ENCODE measurements at regions not wholly inside any gene's neighbourhood (a gene's known extent, or its start where the extent isn't known, plus 50 kb on each side); places are given as distances from the start of the nearest gene placed in this dataset.

DNA sequence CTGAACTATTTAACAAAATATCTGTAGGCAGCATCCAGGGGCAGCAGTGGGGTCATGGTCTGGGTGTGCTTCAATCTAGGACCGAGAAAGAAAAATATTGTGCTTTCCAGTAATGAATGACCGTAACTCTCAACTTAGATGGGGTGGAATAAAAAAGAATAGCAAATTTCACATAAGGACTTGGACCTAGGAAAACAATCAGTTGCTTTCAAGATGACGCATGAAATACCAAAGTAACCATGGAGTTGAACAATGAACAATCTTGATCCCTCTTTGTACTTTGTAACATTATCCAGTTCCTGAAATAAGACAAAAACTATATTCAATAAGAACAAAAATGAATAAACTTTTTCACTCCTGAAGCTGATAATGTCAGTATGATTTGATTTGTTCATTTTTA, 167.1 kb downstream of the C7orf25 start:
- H3K4me1 Mint-ChIP-seq = no peaks in the 10 kb centered on the region
- ATAC-seq = no peak
- H3K4me3 Mint-ChIP-seq = no peak overlapping the region
- H3K27ac Mint-ChIP-seq = no peak overlapping the region
- peaks cover 1% of the 10 kb centered on the region for H3K27me3 Mint-ChIP-seq
- no peaks in the 10 kb centered on the region for H3K36me3 Mint-ChIP-seq (ENCODE audit: low read depth)
- DNase-seq = no peak
- peaks cover 4% of the 10 kb centered on the region for H3K9me3 Mint-ChIP-seq

DNA sequence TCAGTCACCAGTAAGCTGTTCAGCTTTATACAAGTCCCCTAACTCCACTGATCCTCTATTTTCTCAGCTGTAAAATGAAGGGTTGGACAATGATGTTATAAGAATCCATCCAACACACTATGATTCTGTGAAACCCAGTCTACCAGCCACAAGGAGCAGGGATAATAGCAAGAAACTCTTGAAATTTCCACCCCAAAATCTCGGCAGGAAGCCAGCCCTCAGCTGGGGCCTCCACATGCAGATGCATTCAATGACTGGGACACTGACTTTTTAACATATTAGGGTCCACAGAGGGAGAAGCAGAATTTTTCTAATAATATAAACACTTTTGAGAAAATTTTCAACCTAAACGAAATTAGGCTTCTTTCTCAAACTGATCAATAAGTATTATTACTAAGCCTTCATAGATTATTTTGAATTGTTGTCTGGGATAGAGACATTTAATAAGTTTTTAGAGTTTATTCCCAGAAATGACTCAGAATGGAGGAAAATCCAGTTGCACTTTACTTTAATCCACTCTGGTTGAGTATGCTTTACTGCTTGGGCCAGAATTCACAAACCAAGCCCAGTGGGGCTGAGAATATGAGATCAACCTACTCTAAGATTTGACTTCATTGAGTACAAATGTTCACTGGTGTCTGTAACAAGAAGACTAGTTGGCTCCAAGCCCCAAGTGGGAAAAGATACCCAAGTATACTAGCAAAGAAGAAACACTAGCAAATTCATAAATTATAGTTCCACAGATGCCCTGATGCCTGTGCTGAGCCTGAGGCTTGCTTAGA, 168.6 kb downstream of the C7orf25 start:
- no peaks in the 10 kb centered on the region for H3K27me3 Mint-ChIP-seq
- no peak for ATAC-seq
- H3K27ac Mint-ChIP-seq = no peak overlapping the region
- no peak for DNase-seq
- H3K9me3 Mint-ChIP-seq = peaks cover 4% of the 10 kb centered on the region
- H3K36me3 Mint-ChIP-seq (ENCODE audit: low read depth) = no peaks in the 10 kb centered on the region
- no peaks in the 10 kb centered on the region for H3K4me1 Mint-ChIP-seq
- no peak overlapping the region for H3K4me3 Mint-ChIP-seq

DNA sequence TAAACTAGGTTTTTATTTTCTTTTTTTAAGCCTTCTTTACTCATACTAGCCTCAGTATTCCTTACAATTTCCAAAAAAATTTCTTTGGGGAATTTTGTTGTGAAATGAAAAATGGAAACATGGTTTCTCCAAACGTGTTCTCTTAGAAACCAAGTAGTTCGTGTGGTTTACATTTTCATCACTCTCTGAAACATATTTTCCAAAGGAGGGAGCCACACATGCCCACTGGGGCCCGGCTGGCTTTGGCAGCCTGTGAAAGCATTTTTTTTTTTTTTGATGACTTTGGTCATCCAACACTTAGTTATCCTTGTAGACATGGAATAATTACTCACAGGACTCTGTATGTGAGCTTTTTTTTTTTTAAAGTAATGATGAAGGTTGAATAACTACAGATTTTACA, 169.6 kb downstream of the C7orf25 start:
- DNase-seq (no peak), ATAC-seq (no peak)
- Mint-ChIP-seq H3K9me3 (peaks cover under 1% of the 10 kb centered on the region), H3K36me3 (ENCODE audit: low read depth) (no peaks in the 10 kb centered on the region), H3K4me3 (no peak overlapping the region), H3K27me3 (no peaks in the 10 kb centered on the region), H3K4me1 (no peaks in the 10 kb centered on the region), H3K27ac (no peak overlapping the region)

DNA sequence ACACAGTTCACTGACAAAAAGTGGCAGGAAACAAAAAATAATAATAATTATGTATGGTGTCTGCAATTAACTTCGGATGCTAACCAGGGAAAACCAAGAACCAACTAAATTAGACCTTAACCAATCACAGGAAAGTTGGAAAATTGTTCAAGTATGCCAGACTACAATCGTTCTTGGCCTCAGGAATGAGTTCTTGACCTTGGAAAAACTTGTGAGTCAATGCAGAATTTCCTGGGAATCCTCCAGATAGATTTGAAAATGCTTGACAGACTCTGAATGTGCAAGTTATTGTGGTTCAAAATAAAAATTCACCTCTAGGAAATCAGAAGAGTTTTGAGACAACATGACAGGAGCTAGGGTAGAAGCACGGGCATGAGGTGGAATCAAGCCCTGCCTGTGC, 171.5 kb downstream of the C7orf25 start:
- H3K36me3 Mint-ChIP-seq (ENCODE audit: low read depth) = no peaks in the 10 kb centered on the region
- H3K27ac Mint-ChIP-seq = no peak overlapping the region
- no peaks in the 10 kb centered on the region for H3K9me3 Mint-ChIP-seq
- no peak for ATAC-seq
- no peak overlapping the region for H3K4me3 Mint-ChIP-seq
- no peak for DNase-seq
- H3K27me3 Mint-ChIP-seq = no peaks in the 10 kb centered on the region
- H3K4me1 Mint-ChIP-seq = no peaks in the 10 kb centered on the region

DNA sequence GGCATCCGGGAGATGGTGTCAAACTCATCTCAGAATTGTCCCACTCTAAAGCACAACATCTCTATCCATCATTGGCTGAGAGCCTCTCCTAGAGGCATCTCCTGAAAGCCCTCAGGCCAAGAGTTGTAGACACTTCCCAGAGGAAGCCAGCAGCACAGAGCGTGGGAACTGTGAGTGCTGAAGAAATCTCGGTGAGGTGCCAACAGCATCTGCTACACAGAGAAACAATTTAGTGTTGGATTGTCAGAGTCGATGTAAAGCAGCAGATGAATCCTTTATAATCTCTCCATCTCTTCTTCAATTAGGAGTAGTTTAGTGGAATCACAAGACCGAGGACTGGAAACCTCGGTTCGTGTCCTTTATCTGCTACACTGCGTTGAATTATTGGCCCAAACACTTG, 172.2 kb downstream of the C7orf25 start:
- H3K4me1 Mint-ChIP-seq = no peaks in the 10 kb centered on the region
- H3K9me3 Mint-ChIP-seq = no peaks in the 10 kb centered on the region
- H3K27ac Mint-ChIP-seq = no peak overlapping the region
- no peaks in the 10 kb centered on the region for H3K36me3 Mint-ChIP-seq (ENCODE audit: low read depth)
- H3K27me3 Mint-ChIP-seq = no peaks in the 10 kb centered on the region
- no peak overlapping the region for H3K4me3 Mint-ChIP-seq
- ATAC-seq (no peak), DNase-seq (no peak)

DNA sequence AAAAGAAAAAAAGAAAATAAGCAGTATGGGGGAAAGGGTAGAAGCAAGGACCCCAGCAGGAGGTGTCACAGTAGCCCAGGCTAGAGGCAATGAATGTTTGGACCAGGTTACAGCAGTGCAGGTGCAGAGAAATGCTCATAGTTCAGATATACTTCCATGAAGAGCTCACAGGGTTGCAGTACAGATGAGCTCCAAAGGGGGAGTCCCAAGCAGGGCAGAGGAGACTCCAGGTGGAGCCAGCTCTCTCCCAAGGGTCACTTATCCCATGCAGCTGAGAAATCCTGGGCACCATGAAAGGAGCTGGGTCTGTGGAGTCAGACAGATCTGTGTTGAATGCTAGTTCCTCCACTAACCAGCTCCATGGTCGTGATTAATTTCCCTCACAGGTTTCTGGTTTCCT, 174.9 kb downstream of the C7orf25 start:
- ATAC-seq = no peak
- H3K27me3 Mint-ChIP-seq = peaks cover 2% of the 10 kb centered on the region

DNA sequence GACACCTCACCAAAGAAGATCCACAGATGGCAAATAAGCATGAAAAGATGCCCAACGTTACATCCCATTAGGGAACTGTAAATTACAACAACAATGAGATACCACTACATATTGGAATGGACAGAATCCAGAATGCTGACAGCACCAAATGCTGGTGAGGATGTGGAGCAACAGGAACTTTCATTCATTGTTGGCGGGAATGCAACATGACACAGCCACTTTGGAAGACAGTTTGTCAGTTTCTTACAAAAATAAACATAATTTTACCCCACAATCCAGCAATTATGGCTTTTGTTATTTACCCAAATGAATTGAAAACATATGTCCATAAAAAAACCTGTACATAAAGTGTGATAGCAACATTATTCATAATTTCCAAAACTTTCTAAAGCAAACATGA, 176.8 kb downstream of the C7orf25 start:
- Mint-ChIP-seq H3K27me3 (peaks cover 2% of the 10 kb centered on the region), H3K36me3 (ENCODE audit: low read depth) (no peaks in the 10 kb centered on the region), H3K9me3 (no peaks in the 10 kb centered on the region), H3K4me1 (no peaks in the 10 kb centered on the region), H3K4me3 (no peak overlapping the region), H3K27ac (no peak overlapping the region)
- DNase-seq (no peak), ATAC-seq (no peak)

More for the DNA sequence above, 174.9 kb downstream of the C7orf25 start:
- no peak overlapping the region for H3K27ac Mint-ChIP-seq
- H3K36me3 Mint-ChIP-seq (ENCODE audit: low read depth) = no peaks in the 10 kb centered on the region
- no peak overlapping the region for H3K4me3 Mint-ChIP-seq
- no peaks in the 10 kb centered on the region for H3K9me3 Mint-ChIP-seq
- no peaks in the 10 kb centered on the region for H3K4me1 Mint-ChIP-seq
- DNase-seq = no peak

DNA sequence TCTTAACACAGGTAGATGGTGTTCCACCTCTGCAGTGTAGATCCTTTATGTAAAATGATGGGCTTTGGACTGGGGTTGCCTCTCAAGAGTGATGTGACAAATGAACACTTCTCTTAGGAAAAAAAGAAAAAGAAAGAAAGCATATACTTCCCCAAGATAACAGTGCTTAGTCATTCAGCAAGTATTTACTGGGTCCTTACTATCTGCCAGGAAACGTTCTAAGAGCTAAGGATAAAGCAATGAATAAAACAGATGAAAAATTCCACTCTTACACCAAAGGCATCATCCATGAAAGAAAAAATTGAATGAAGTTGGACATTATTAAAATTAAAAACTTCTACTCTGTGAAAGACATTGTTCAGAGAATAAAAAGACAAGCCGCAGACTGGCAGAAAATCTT, 177.3 kb downstream of the C7orf25 start:
- Mint-ChIP-seq H3K4me1 (no peaks in the 10 kb centered on the region), H3K4me3 (no peak overlapping the region), H3K36me3 (ENCODE audit: low read depth) (no peaks in the 10 kb centered on the region), H3K9me3 (no peaks in the 10 kb centered on the region), H3K27me3 (peaks cover 2% of the 10 kb centered on the region), H3K27ac (no peak overlapping the region)
- DNase-seq = no peak
- no peak for ATAC-seq

DNA sequence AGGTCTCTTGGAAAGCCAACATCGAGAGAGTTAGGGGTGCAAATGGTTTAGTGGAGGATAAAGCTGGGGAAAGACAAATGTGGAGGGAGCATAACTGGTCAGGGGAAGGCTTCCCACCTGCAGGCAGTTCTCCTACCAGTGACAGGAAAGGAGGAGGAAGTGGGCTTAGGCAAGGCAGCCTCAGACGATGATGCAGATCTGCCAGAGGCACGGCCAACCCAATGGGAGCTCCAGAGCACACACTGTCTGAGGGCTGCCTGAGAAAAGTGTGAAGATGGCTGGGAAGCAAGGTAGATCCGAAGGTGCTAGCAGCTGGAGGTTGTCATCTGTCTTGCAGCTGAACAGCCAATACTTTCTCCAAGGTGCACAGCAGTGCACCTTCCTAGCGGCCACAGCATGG, 178.8 kb downstream of the C7orf25 start:
- Mint-ChIP-seq H3K27me3 (peaks cover 2% of the 10 kb centered on the region), H3K27ac (no peak overlapping the region), H3K4me1 (no peaks in the 10 kb centered on the region), H3K9me3 (no peaks in the 10 kb centered on the region), H3K4me3 (no peak overlapping the region), H3K36me3 (ENCODE audit: low read depth) (no peaks in the 10 kb centered on the region)
- ATAC-seq (no peak), DNase-seq (no peak)

DNA sequence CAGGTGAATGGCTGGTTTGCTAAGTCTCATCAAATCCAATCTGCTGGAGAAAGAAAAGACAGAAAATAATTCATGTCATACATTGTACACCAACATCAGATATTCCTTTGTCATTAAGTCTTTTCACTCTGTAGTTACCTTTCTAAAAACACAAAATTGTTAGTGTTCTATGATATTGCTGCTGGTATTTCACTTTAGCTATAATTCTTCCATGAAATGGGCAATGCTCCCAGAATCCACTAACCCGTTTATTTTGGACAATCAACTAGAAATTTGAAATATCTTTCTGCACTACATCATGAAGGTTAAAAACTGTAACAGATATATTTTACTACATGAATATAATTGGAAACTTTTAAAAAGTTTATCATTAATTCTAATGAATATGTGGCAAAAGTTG, 181.3 kb downstream of the C7orf25 start:
- H3K27ac Mint-ChIP-seq = no peak overlapping the region
- H3K27me3 Mint-ChIP-seq = peaks cover 4% of the 10 kb centered on the region
- no peak overlapping the region for H3K4me3 Mint-ChIP-seq
- ATAC-seq = no peak
- no peaks in the 10 kb centered on the region for H3K9me3 Mint-ChIP-seq
- no peaks in the 10 kb centered on the region for H3K4me1 Mint-ChIP-seq
- no peak for DNase-seq
- no peaks in the 10 kb centered on the region for H3K36me3 Mint-ChIP-seq (ENCODE audit: low read depth)

DNA sequence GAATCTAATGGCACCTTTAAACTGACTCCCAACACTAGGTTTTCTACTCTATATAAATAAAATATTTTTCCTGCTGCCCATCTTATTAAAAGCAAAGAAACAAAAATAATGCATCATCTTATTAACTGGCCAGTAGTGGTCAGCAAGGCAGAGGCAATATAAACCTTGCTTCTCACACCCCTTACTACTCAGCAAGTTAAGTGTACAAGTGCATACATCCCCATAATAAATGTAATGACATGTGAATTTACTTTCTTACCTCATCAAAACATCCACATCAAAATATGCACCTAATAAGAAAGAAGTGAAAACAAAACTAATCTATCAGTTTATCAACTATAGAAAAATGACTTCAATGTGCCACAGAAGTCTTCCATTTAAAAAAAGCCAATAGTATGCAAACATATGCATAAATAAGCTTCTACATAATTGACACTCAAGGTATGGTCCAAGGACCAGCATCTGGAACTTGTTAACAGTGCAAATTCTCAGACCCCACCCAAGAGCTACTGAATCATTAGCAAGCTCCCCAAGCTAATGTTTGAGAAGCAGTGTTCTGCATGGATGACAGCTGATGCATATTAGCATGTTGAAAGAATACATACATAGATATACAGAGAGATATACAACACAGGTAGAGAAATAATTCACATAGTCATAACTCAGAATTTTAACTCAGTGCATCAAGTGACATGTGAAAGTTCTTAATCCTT, 182.7 kb downstream of the C7orf25 start:
- H3K36me3 Mint-ChIP-seq (ENCODE audit: low read depth) = no peaks in the 10 kb centered on the region

DNA sequence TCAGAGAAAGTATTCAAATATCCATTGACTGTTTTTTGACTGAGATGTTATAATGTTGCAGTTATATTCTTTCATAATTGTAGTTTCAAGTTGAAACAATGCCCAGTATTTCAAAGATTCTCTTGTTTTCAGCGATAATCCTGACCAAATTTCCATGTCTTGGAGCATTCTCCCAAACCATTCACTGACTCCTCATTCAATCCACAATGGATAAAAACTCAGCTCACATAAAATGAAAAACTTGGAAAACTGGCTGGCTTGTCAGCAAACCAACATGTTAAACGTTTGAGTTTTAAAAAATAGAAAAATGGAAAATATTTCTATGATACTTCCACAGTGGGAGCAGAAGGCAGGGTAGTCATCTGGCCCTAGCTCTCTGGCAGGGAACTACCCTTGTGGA, 184.4 kb downstream of the C7orf25 start:
- no peak overlapping the region for H3K27ac Mint-ChIP-seq
- no peak for ATAC-seq
- H3K9me3 Mint-ChIP-seq = no peaks in the 10 kb centered on the region
- H3K4me3 Mint-ChIP-seq = no peak overlapping the region
- DNase-seq = no peak
- H3K4me1 Mint-ChIP-seq = no peaks in the 10 kb centered on the region
- no peaks in the 10 kb centered on the region for H3K36me3 Mint-ChIP-seq (ENCODE audit: low read depth)
- H3K27me3 Mint-ChIP-seq = peaks cover 3% of the 10 kb centered on the region

More for the DNA sequence above, 182.7 kb downstream of the C7orf25 start:
- no peak overlapping the region for H3K27ac Mint-ChIP-seq
- no peaks in the 10 kb centered on the region for H3K9me3 Mint-ChIP-seq
- no peaks in the 10 kb centered on the region for H3K4me1 Mint-ChIP-seq
- DNase-seq (no peak), ATAC-seq (no peak)
- peaks cover 4% of the 10 kb centered on the region for H3K27me3 Mint-ChIP-seq
- H3K4me3 Mint-ChIP-seq = no peak overlapping the region

DNA sequence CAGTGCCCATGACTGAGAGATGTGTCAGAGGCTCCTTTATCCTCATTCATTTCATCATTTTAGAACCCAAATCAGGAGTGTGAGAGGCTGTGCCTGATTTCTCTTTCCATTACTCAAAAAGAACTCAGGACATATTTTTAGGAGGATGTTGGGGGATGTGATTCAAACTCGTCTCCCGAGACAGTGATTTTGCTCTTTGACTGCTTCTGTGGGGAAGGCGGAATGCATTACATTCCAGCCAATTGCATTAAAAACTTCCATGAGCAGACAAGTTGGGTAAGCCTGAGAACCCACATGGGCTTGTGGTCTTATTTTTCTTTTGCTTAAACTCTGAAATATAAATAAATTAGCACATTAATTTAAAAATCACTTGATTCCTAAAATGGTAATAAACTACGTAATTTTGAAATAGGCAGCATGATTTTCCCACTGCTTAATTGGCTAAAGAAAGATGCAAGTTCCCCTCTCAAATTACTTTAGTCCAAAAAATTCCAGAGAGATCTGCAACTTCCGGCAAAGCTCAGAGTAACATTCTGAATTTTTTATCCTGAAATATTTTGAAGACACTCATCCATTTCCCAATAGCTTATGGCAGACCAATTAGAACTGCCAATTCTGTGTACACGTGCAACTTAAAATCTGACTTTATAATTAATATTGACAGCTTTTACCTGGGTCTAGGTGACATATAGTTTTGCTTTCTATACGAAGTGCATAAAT, 185.6 kb downstream of the C7orf25 start:
- H3K27ac Mint-ChIP-seq = no peak overlapping the region
- peaks cover 3% of the 10 kb centered on the region for H3K27me3 Mint-ChIP-seq
- no peaks in the 10 kb centered on the region for H3K36me3 Mint-ChIP-seq (ENCODE audit: low read depth)
- H3K4me1 Mint-ChIP-seq = no peaks in the 10 kb centered on the region
- DNase-seq = no peak
- no peak overlapping the region for H3K4me3 Mint-ChIP-seq
- ATAC-seq = no peak
- H3K9me3 Mint-ChIP-seq = no peaks in the 10 kb centered on the region

DNA sequence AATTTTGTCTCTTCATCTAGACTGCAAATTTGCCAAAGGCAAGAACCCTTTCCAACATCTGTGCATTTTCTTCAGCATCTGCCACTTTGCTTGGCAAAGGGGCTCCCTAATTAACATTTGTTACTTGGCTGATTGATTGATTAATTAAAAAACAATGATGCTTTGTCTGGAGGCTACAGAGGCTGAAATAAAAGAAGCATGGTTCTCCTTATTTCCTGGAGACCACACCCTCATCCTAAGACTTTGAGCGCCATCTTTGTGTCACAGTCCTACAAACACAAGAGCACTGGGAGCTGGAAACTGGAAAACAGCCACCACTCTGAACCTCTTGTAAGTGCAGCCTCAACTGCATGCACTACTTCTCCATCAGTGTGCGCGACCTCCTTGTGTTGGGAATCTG, 189.2 kb downstream of the C7orf25 start:
- Mint-ChIP-seq H3K27me3 (peaks cover 7% of the 10 kb centered on the region), H3K27ac (no peak overlapping the region), H3K4me1 (no peaks in the 10 kb centered on the region), H3K36me3 (ENCODE audit: low read depth) (no peaks in the 10 kb centered on the region), H3K4me3 (no peak overlapping the region), H3K9me3 (peaks cover 4% of the 10 kb centered on the region)
- ATAC-seq (no peak), DNase-seq (no peak)

DNA sequence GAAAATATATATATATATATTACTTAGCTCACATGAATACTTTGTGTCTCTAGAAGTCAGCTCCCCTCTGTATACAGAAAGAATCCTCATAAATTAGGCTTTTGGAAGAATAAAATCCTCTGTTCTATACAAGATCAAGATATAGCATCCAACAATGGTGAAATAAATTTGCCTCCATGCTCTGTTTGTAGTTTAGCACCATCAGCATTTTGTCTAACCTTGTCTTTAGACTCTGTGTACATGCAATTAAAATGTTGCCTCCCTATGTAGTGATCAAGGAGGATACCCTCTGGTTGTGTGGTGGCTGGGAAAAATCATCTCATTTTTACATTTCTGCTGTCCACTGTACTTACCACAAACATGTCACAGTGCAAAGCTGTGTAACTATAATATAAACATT, 189.7 kb downstream of the C7orf25 start:
- no peaks in the 10 kb centered on the region for H3K4me1 Mint-ChIP-seq
- H3K27me3 Mint-ChIP-seq = peaks cover 7% of the 10 kb centered on the region
- no peak for ATAC-seq
- no peak overlapping the region for H3K4me3 Mint-ChIP-seq
- H3K36me3 Mint-ChIP-seq (ENCODE audit: low read depth) = no peaks in the 10 kb centered on the region
- no peak for DNase-seq
- peaks cover 8% of the 10 kb centered on the region for H3K9me3 Mint-ChIP-seq
- no peak overlapping the region for H3K27ac Mint-ChIP-seq
